IMR-90 (cell line): ENCODE measurements at regions not wholly inside any gene's neighbourhood (a gene's known extent, or its start where the extent isn't known, plus 50 kb on each side); places are given as distances from the start of the nearest gene placed in this dataset.

Source experiments
- ATAC-seq: fragments of 200-7000 bp; cut with Tn5 transposase; 2 replicates; pipeline ENCODE4 v1.9.1; 2020; ENCODE audit warnings: low read depth, mild to moderate bottlenecking, moderate library complexity
- BruUV-seq: library from RNA; stranded (reverse); fragments of 400-500 nt; replicated peaks from 2 replicates; lab custom pipeline; 2021; lab: Mats Ljungman, UMichigan
- CTCF ChIA-PET: fragments of 300-600 bp; formaldehyde crosslinking; extraction: SDS; loops from one replicate; lab custom pipeline; 2021; ENCODE audit warnings: antibody characterized with exemption; lab: Yijun Ruan, JAX
- POLR2A ChIA-PET: fragments of 300-600 bp; sonication (Branson Sonifier 250); formaldehyde crosslinking; loops from one replicate; lab custom pipeline; 2022; ENCODE audit warnings: antibody characterized with exemption; ENCODE audit not compliant: unreplicated experiment; lab: Charles Lee
- DNase-seq: peaks from one replicate; pipeline ENCODE4 v3.0.0; 2013
- H2AFZ ChIP-seq: replicated peaks from 2 replicates; pipeline ENCODE3; 2013; ENCODE audit warnings: low read length, mild to moderate bottlenecking; ENCODE audit not compliant: poor library complexity
- H2AK5ac ChIP-seq: 2 replicates; pipeline ENCODE4 v1.6.1; 2013; ENCODE audit warnings: low read depth, low read length, inconsistent platforms
- H2AK9ac ChIP-seq: replicated peaks from 2 replicates; pipeline ENCODE3; 2013; ENCODE audit warnings: mild to moderate bottlenecking, low read depth, low read length, moderate library complexity; ENCODE audit not compliant: poor library complexity
- H2BK120ac ChIP-seq: 2 replicates; pipeline ENCODE4 v1.6.1; 2013; ENCODE audit warnings: low read depth, low read length, inconsistent platforms
- H2BK15ac ChIP-seq: 3 replicates; pipeline ENCODE4 v1.6.1; 2013; ENCODE audit warnings: low read depth, low read length, inconsistent platforms
- H2BK20ac ChIP-seq: 2 replicates; pipeline ENCODE4 v1.6.1; 2013; ENCODE audit warnings: low read depth, mild to moderate bottlenecking, inconsistent platforms, low read length, moderate library complexity
- H2BK5ac ChIP-seq: 2 replicates; pipeline ENCODE4 v1.6.1; 2013; ENCODE audit warnings: mild to moderate bottlenecking, low read depth, low read length, inconsistent platforms; ENCODE audit not compliant: poor library complexity, severe bottlenecking
- H3K14ac ChIP-seq: replicated peaks from 2 replicates; pipeline ENCODE4 v1.6.1; 2013; ENCODE audit warnings: low read depth, low read length, inconsistent platforms
- H3K18ac ChIP-seq: 2 replicates; pipeline ENCODE4 v1.6.1; 2013; ENCODE audit warnings: low read depth, low read length, control low read depth
- H3K23ac ChIP-seq: 2 replicates; pipeline ENCODE4 v1.6.1; 2013; ENCODE audit warnings: low read depth, low read length, inconsistent platforms
- H3K27ac ChIP-seq: 2 replicates; pipeline ENCODE4 v1.5.1; 2013; ENCODE audit warnings: mild to moderate bottlenecking, control low read depth, low read length; ENCODE audit not compliant: insufficient read depth
- H3K27me3 ChIP-seq: 2 replicates; pipeline ENCODE4 v1.6.1; 2013; ENCODE audit warnings: low read length; ENCODE audit not compliant: control insufficient read depth, insufficient read depth
- H3K36me3 ChIP-seq: 2 replicates; pipeline ENCODE4 v1.6.1; 2013; ENCODE audit warnings: low read length, mixed read lengths; ENCODE audit not compliant: control insufficient read depth, insufficient read depth
- H3K4ac ChIP-seq: 2 replicates; pipeline ENCODE4 v1.6.1; 2013; ENCODE audit warnings: low read depth, low read length, inconsistent platforms
- H3K4me1 ChIP-seq: 2 replicates; pipeline ENCODE4 v1.6.1; 2013; ENCODE audit warnings: low read length, mixed read lengths; ENCODE audit not compliant: control insufficient read depth, insufficient read depth
- H3K4me2 ChIP-seq: 2 replicates; pipeline ENCODE4 v1.6.1; 2013; ENCODE audit warnings: low read depth, mild to moderate bottlenecking, control low read depth, low read length, moderate library complexity
- H3K4me3 ChIP-seq: 2 replicates; pipeline ENCODE4 v1.5.1; 2013; ENCODE audit warnings: low read depth, mild to moderate bottlenecking, control low read depth, low read length, moderate library complexity; ENCODE audit not compliant: insufficient read depth
- H3K56ac ChIP-seq: 2 replicates; pipeline ENCODE4 v1.6.1; 2013; ENCODE audit warnings: low read length, inconsistent platforms; ENCODE audit not compliant: insufficient read depth; ENCODE audit errors: extremely low read depth
- H3K79me1 ChIP-seq, 2 experiments: 2 replicates each; pipeline ENCODE4 v1.6.1; 2013; ENCODE audit warnings: low read length in 2 of 2, inconsistent platforms in 1 of 2, low read depth in 1 of 2
- H3K9ac ChIP-seq: 2 replicates; pipeline ENCODE4 v1.6.1; 2013; ENCODE audit warnings: low read depth, low read length, control low read depth
- H3K9me1 ChIP-seq: 2 replicates; pipeline ENCODE4 v1.6.1; 2013; ENCODE audit warnings: low read length, inconsistent platforms; ENCODE audit not compliant: insufficient read depth
- H3K9me3 ChIP-seq: 2 replicates; pipeline ENCODE4 v1.6.1; 2013; ENCODE audit warnings: low read length; ENCODE audit not compliant: control insufficient read depth, insufficient read depth
- H4K20me1 ChIP-seq: 2 replicates; pipeline ENCODE4 v1.6.1; 2013; ENCODE audit warnings: low read length, inconsistent platforms; ENCODE audit not compliant: insufficient read depth
- H4K5ac ChIP-seq: 2 replicates; pipeline ENCODE4 v1.6.1; 2013; ENCODE audit warnings: mild to moderate bottlenecking, low read depth, low read length, control low read depth
- H4K8ac ChIP-seq, 2 experiments: 2 replicates each; pipeline ENCODE4 v1.6.1; 2013; ENCODE audit warnings: low read depth in 2 of 2, low read length in 2 of 2, control low read depth in 1 of 2, inconsistent platforms in 1 of 2
- H4K91ac ChIP-seq: 2 replicates; pipeline ENCODE4 v1.6.1; 2013; ENCODE audit warnings: low read depth, low read length, inconsistent platforms; ENCODE audit not compliant: insufficient read depth
- CEBPB ChIP-seq: IDR thresholded peaks from 2 replicates; pipeline ENCODE4 v1.6.1; 2012; ENCODE audit warnings: low read depth, low read length, improper control_type of control experiment
- MAFK ChIP-seq: IDR thresholded peaks from 2 replicates; pipeline ENCODE4 v1.6.1; 2012; ENCODE audit warnings: low read depth, low read length, improper control_type of control experiment
- MAZ ChIP-seq: IDR thresholded peaks from 2 replicates; pipeline ENCODE4 v1.6.1; 2012; ENCODE audit warnings: low read depth, mild to moderate bottlenecking, low read length, improper control_type of control experiment, moderate library complexity, borderline replicate concordance
- RCOR1 ChIP-seq: IDR thresholded peaks from 2 replicates; pipeline ENCODE4 v1.6.1; 2012; ENCODE audit warnings: mild to moderate bottlenecking, low read length, improper control_type of control experiment; ENCODE audit not compliant: insufficient replicate concordance
- WGBS, 2 experiments: methylation state at CpG; one replicate each; pipeline versions ENCODE4 v1.1.5 to v1.1.7; 2013; ENCODE audit warnings: missing lambda C conversion rate in 2 of 2; ENCODE audit not compliant: insufficient read length in 1 of 2; ENCODE audit errors: extremely low coverage in 2 of 2; 5-methylcytosine and 5-hydroxymethylcytosine counted together
- dilution Hi-C: fragments of 300-500 bp; cut with HindIII; formaldehyde crosslinking; loops from one replicate; pipeline ENCODE4 v1.14.3; 2018; ENCODE audit warnings: low sequenced_read_pairs; ENCODE audit not compliant: unreplicated experiment
- in situ Hi-C: fragments of 300-500 bp; cut with MboI; formaldehyde crosslinking; loops from 3 replicates; pipeline ENCODE4 v1.14.3; 2019; ENCODE audit warnings: low sequenced_read_pairs, inconsistent platforms, mixed read lengths
- intact Hi-C: fragments of 100-400 bp; cut with micrococcal nuclease; formaldehyde crosslinking; loops from 2 replicates; pipeline ENCODE4 v1.10.0; 2022
- TF ChIP-seq, protein P1 (sequence below): fragments of 150-350 bp; IDR thresholded peaks from 2 replicates; pipeline ENCODE4 v1.6.1; 2016; ENCODE audit warnings: low read depth, mild to moderate bottlenecking, low read length, moderate library complexity, borderline replicate concordance

DNA sequence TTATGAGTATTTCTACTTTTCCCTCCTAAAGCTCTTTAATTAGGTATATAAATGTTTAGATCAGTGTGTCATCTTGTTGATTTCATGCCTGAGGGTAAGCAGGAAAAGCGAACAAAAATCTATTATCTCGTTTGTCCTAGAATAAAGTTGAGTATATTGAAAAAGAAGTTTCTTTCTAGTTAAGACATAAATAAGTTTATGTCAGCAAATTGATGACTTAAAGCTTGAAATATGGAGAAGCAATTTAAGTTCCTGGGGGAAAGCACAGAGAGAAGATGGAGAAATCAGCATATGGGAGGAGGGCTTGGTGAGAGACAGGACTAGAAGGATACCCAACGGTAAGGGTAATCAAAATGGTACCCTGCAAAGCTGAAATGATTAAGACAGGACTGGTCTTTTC, 813.4 kb downstream of the MTRR start:
- Histone ChIP-seq H3K14ac (no peak overlapping the region), H3K56ac (no peak overlapping the region), H3K27me3 (no peaks in the 10 kb centered on the region), H3K9me3 (no peaks in the 10 kb centered on the region), H2AFZ (no peak overlapping the region), H4K8ac (no peak overlapping the region), H4K20me1 (no peaks in the 10 kb centered on the region), H3K23ac (no peak overlapping the region), H3K27ac (no peak overlapping the region), H2BK20ac (no peak overlapping the region), H3K79me1 (no peaks in the 10 kb centered on the region), H4K91ac (no peak overlapping the region), H2BK5ac (no peak overlapping the region), H3K9ac (no peak overlapping the region), H3K4me1 (peaks cover 2% of the 10 kb centered on the region; the same call in 1 of the 2 replicates), H2AK5ac (no peak overlapping the region), H3K9me1 (no peaks in the 10 kb centered on the region), H2BK120ac (no peak overlapping the region), H2AK9ac (no peak overlapping the region), H2BK15ac (no peak overlapping the region), H4K5ac (no peak overlapping the region), H3K4ac (no peak overlapping the region), H3K4me3 (no peak overlapping the region), H3K36me3 (no peaks in the 10 kb centered on the region), H3K18ac (no peak overlapping the region), H3K4me2 (no peak overlapping the region)
- CTCF ChIA-PET: no interaction called here
- ATAC-seq: no peak
- TF ChIP-seq, protein P1, sequence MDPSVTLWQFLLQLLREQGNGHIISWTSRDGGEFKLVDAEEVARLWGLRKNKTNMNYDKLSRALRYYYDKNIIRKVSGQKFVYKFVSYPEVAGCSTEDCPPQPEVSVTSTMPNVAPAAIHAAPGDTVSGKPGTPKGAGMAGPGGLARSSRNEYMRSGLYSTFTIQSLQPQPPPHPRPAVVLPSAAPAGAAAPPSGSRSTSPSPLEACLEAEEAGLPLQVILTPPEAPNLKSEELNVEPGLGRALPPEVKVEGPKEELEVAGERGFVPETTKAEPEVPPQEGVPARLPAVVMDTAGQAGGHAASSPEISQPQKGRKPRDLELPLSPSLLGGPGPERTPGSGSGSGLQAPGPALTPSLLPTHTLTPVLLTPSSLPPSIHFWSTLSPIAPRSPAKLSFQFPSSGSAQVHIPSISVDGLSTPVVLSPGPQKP: no peak
- peak; percentile 67 for TF ChIP-seq MAFK
- no peak for TF ChIP-seq RCOR1
- no peak for TF ChIP-seq MAZ
- TF ChIP-seq CEBPB: no peak
- in situ Hi-C loops: no loop called here
- no TSS peak for BruUV-seq
- dilution Hi-C loops: no loop called here
- WGBS, 2 experiments: no CpG with 5 or more reads among the region's 3 CpGs
- POLR2A ChIA-PET: no interaction called here
- no peak for DNase-seq
- intact Hi-C loops: no loop called here
